GM15510 (cell line): ENCODE measurements at regions not wholly inside any gene's neighbourhood (a gene's known extent, or its start where the extent isn't known, plus 50 kb on each side); places are given as distances from the start of the nearest gene placed in this dataset.

Source experiments
- POLR2A ChIP-seq: IDR thresholded peaks from 3 replicates; pipeline ENCODE4 v1.6.1; 2011; ENCODE audit warnings: borderline replicate concordance; ENCODE audit not compliant: insufficient read length; ENCODE audit errors: extremely low read depth

- no peak for TF ChIP-seq POLR2A
These were observed 165.1 kb upstream of the ATP6AP2 start for GRCh38 chrX:40415675-40416074.

GRCh38 chrX:40414335-40414734, 166.4 kb upstream of the ATP6AP2 start:
- no peak for TF ChIP-seq POLR2A

- no peak for TF ChIP-seq POLR2A
These were observed 169.2 kb upstream of the ATP6AP2 start for GRCh38 chrX:40411340-40412111.

- TF ChIP-seq POLR2A = no peak
These were observed 169.9 kb upstream of the ATP6AP2 start for GRCh38 chrX:40410859-40411258.

- no peak for TF ChIP-seq POLR2A
These were observed 174.4 kb upstream of the ATP6AP2 start for GRCh38 chrX:40406330-40406859.

- TF ChIP-seq POLR2A = no peak
These were observed 175.4 kb upstream of the ATP6AP2 start for GRCh38 chrX:40405399-40405798.

- no peak for TF ChIP-seq POLR2A
These were observed 177.0 kb upstream of the ATP6AP2 start for GRCh38 chrX:40403757-40404156.

- TF ChIP-seq POLR2A = no peak
These were observed 177.8 kb upstream of the ATP6AP2 start for GRCh38 chrX:40402831-40403533.

GRCh38 chrX:40395102-40395501, 185.7 kb upstream of the ATP6AP2 start:
- TF ChIP-seq POLR2A = no peak

- TF ChIP-seq POLR2A = no peak
These were observed 186.5 kb upstream of the ATP6AP2 start for GRCh38 chrX:40394302-40394701.

GRCh38 chrX:40392599-40392998, 188.2 kb upstream of the ATP6AP2 start:
- TF ChIP-seq POLR2A = no peak

- TF ChIP-seq POLR2A = no peak
These were observed 189.1 kb upstream of the ATP6AP2 start for GRCh38 chrX:40391662-40392061.

- no peak for TF ChIP-seq POLR2A
These were observed 191.2 kb upstream of the ATP6AP2 start for GRCh38 chrX:40389555-40389954.

GRCh38 chrX:40388441-40388840, 192.3 kb upstream of the ATP6AP2 start:
- no peak for TF ChIP-seq POLR2A

GRCh38 chrX:40385682-40386081, 195.1 kb upstream of the ATP6AP2 start:
- TF ChIP-seq POLR2A = no peak

GRCh38 chrX:40385256-40385655, 195.5 kb upstream of the ATP6AP2 start:
- no peak for TF ChIP-seq POLR2A
